GM21737 (cell line): ENCODE measurements at regions not wholly inside any gene's neighbourhood (a gene's known extent, or its start where the extent isn't known, plus 50 kb on each side); places are given as distances from the start of the nearest gene placed in this dataset.

Source experiments
- ATAC-seq: cut with Tn5 transposase; IDR thresholded peaks from one replicate; pipeline ENCODE4 v1.9.1; 2021; ENCODE audit warnings: mild to moderate bottlenecking, moderate library complexity; ENCODE audit not compliant: unreplicated experiment

DNA sequence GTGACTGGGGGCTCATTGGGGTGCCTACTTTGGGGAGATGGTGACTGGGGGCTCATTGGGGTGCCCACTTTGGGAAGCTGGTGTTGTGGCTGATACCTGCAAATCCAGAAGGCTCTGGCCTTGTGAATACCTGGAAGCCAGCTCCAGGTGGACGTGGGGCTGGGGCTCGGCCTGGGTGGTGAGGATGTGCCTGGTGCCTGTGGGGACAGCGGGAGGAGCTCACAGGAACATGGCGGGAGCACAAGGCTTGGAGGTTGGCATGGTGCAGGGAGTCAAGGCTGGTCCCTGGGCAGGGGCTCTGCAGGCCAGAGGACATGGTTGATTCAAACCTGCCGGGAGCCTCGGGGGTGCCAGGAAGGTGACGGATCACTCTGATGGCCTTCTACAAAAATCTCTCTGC lies 1165.7 kb downstream of the BRD1 start:
- ATAC-seq: no peak

- ATAC-seq: no peak
These were observed 1166.6 kb downstream of the BRD1 start for GRCh38 chr22:48660790-48661740.

GRCh38 chr22:48660104-48660789 lies 1167.4 kb downstream of the BRD1 start:
- ATAC-seq: no peak

DNA sequence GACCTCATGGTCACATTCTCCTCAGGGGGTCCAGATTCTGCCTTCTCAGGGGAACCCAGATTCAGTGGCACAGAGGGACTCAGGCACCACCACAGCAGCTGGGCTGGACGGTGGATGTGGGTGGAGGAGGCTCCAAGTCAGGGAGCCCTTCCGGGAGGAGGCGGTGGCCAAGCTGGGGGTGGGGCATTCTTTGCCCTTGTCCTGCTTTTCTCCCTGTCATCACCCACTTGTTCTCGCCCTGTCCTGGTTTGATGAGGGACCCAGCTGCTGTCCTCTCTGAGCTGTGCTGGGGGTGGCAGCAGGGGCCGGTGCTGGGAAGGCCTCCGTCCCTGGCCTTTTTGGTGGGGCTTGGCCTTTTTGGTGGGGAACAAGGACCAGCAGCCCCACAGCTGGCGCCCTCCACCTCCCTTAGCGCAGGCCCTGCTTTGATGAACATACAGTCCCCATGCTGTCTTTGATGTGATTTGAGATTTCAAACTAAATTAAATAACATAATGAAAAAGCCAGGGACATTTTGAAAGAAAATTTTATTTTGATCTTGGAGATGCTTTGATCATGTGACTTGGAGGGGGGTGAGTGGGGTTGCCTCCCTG lies 1168.2 kb downstream of the BRD1 start:
- no peak for ATAC-seq

DNA sequence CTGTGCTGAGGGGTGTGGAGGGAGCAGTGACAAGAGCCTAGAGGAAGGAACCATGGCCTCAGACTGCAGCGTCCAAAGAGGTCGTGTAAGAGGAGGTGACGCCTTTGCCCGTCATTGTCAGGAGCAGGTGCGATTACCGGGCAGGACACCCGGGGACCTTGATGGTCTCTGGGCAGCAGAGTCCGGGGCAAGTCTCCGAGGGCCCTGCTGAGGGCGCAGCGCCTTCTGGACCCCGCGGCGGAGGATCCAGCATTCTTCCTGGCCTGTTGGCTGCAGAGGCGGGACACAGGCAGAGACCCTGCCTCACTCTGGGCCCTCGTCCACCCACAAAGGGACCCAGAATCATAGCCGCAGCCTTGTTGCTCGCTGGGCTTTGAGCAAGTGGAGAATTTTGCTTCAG lies 1168.8 kb downstream of the BRD1 start:
- ATAC-seq: no peak

- ATAC-seq: no peak
These were observed 1169.4 kb downstream of the BRD1 start for GRCh38 chr22:48658246-48658645.

- no peak for ATAC-seq
These were observed 1173.2 kb downstream of the BRD1 start for GRCh38 chr22:48654492-48654891.

GRCh38 chr22:48653929-48654328 lies 1173.7 kb downstream of the BRD1 start:
- no peak for ATAC-seq

DNA sequence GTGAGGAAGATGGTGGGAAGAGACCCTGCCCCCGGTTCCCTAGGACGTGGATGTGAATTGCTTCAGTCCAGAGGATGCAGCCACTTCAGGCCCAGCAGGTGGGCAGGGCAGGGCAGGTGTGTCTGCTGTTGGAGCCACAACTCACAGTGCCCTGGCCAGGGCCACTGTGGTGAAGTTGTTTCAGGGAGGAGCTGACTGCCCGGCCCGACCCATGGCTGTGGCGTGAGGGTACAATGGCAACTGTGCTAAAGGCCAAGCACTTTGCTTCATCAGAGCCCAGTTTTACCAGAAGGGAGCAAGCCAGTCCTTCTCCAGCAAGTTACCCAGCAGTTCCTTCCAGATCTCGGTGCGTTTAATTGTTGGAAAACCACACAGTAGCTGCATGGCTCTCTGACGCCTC lies 1174.4 kb downstream of the BRD1 start:
- no peak for ATAC-seq

DNA sequence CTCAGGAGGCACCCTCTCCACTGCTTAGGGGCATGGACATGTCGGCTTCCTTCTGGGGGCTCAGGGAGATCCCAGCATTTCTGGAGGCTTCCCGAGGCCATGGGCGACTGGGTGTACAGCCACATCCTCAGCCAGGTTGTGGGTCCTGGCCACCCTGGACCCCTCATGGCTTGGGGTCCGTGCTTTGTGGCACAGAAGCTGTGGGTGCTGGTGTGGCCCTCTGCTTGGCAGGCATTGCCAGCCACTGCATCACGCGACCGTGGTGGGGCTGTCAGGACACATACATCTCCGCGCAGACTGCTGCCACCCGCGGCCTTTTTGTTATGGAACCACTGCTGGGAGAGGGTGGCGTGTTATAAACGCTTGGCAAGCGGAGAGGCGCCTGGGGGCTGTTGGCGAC lies 1174.9 kb downstream of the BRD1 start:
- ATAC-seq: no peak

DNA sequence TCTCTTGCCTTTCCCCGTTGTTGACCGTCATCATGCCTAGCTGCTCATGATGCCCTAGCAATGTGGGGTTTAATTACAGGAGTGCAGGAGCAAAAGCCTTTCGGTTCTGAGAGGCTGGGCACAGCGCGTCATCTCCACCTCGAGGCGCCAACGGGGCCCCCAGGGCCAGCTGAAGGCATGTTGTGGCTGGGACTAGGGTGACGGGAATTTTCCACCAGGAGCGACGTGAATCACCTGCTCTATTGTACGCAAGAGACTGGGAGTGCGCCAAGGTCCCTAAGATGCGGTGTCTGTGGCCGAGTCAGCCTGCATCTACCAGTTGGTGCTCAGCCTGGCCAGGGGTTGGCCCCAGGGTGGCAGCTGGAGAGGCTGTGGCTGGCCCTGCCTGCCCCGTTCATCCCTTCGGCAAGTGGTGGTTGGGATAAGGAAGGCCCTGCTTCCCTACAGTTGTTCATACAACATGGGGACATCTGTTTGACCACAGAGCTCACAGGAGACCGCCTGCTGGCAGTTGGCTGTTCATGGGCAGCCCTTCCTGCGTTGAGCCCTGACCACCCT lies 1175.6 kb downstream of the BRD1 start:
- no peak for ATAC-seq

DNA sequence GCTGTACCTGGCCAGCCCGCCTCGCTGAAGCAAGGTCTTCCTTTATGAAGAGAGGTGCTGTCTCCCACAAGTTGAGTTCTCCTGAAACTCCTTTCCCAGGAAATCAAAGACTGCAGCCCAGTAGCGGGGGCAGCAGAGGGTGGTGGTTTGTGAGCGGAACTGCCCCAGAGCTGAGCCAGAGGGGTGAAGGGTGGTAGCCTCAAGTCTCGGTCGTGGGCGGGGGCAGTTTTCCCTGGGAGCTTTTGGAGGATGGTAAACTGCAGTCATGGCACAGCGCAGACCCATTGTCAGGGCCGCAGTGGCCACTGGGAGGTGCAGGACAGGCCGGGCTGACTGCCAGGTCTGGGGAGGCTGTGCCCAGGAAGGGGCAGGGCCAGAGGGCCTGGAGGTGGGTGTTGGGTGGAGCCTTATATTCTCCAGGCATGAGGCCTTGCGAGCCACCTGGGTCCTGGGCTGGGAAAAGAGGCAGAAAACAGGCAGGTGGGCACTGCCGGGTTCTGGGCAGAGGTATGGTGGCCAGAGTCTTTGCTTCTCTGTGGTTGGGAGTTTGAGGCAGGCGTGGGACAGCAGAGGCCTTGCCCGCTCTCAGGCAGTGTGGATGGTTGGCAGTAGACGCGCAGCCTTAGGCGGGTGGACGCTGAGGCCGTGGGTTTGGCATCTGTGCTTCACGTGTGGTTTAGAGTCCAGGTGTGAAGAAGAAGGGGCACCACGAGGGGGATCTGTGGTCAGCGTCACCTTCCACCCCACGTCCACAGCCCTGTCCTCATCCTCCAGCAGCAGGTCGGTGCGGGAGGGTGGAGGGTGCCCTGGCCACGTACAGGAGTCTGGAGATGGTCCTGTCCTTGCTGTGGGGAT lies 1176.4 kb downstream of the BRD1 start:
- ATAC-seq: no peak

DNA sequence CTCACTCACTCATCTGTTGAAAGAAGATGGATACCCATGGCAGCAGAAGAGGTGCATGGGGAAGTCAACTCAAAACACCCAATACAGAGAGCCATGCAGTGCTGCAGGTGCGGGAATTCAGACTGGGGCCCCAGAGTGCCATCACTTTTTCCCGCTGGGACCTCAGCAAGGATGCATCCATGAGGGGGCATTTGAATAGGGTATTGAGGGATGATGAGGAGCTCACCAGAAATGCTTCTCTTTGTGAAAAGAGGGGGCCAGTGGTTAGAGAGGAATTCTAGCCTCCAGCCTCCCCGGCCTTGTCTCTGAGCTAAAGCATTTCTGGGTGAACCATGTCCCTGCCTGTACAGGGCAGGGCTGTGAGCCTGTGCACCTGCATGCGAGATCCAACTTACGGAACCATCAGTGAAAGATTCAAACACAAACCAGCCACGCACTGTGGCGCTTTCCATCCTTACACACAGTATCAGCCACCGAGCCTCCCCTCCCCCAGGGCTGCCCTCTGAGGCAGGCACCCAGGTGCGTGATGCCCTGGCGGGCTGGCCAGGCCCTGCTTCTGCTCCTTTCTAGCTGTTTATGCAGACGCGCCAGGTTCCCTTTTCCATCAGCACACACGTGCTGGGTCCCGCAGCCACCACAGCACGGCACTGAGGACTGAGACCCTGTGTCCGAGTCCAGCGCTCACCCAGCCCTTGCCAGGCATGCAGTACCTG lies 1177.2 kb downstream of the BRD1 start:
- ATAC-seq: no peak

- ATAC-seq: no peak
These were observed 1178.2 kb downstream of the BRD1 start for GRCh38 chr22:48649466-48649865.

GRCh38 chr22:48649031-48649430 lies 1178.6 kb downstream of the BRD1 start:
- ATAC-seq: no peak

DNA sequence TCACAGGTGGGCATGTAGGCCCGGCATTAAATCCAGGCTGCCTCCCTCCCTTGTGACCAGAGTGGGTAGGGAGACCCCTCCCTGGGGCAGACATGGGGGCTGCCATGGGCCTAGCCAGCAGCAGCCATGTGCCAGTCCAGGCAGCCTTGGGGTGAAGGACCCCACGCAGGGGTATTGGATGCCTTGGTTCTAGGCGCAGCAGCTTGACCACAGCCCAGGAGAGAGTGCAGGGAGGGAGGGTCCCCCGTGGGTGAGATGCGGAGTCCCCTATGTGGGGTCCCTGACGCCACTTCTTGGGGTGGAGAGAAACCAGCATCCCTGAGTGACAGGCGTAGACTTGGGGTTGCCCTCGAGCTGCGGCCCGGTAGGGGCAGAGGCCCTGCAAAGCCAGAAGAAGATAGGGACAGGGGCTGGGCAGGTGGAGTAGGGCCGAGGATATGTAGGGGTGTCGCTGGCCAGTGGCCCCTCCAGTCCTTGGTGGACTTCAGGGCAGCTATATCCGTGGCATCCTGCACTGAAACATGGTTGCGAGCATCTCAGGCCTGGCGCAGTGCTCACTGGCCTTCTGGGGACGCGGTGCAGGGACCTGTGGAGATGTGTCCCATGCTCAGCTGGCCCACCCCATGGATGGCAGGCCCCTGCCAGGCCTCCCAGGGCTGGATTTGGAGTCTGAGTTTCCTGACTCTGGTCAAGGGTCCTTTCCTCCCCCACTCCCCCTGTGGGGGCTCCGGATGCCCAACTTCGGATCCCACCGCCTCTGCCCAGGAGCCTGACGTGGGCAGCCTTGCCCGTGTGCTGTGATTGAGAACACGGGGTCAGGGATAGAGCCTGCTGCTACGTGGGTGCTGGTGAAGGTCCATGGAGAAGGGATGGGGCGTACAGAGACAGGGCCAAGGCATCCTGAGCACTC lies 1179.8 kb downstream of the BRD1 start:
- ATAC-seq: no peak

DNA sequence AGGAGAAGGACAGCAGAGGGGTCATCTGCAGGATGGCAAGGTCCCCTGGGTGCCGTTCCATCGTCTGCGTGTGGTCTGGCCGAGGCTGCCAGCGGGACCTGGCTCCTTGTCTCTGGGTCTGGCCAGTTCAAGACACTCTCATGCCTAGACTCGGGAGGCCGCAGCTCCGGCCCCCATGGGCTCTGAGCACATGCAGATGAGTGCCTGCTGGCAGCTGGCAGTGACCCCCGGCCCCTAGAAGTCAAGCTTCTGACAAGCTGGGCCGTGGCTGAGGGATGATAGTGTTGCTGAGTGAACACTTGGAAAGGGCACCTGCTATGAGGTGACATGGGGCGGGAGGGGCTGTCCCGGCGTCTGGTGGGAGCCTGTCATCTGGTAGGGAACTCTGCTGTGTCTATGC lies 1180.6 kb downstream of the BRD1 start:
- ATAC-seq: no peak

- no peak for ATAC-seq
These were observed 1181.3 kb downstream of the BRD1 start for GRCh38 chr22:48646216-48646925.
